GM18861 (cell line): ENCODE measurements at regions not wholly inside any gene's neighbourhood (a gene's known extent, or its start where the extent isn't known, plus 50 kb on each side); places are given as distances from the start of the nearest gene placed in this dataset.
"Not testable (repeated sequence)": the region's sequence is repeated elsewhere in the genome, so short reads cannot be mapped to it uniquely, and the experiment has no call there.

Experiments
- ATAC-seq: cut with Tn5 transposase; IDR thresholded peaks from one replicate; pipeline ENCODE4 v1.9.1; 2021; ENCODE audit not compliant: unreplicated experiment

GRCh38 chr10:107542607-107543006 lies 378.1 kb upstream of the SORCS1 start:
- no peak for ATAC-seq

- no peak for ATAC-seq
These were observed 377.5 kb upstream of the SORCS1 start for GRCh38 chr10:107542016-107542415.

GRCh38 chr10:107540981-107541380 lies 376.5 kb upstream of the SORCS1 start:
- ATAC-seq, result no peak

GRCh38 chr10:107529350-107529749 lies 364.8 kb upstream of the SORCS1 start:
- no peak for ATAC-seq

- no peak for ATAC-seq
These were observed 355.8 kb upstream of the SORCS1 start for GRCh38 chr10:107520348-107520747.

- ATAC-seq, result no peak
These were observed 353.3 kb upstream of the SORCS1 start for GRCh38 chr10:107517811-107518210.

GRCh38 chr10:107516349-107516748 lies 351.8 kb upstream of the SORCS1 start:
- no peak for ATAC-seq

GRCh38 chr10:107504011-107504410 lies 339.5 kb upstream of the SORCS1 start:
- ATAC-seq, result not testable (repeated sequence)

GRCh38 chr10:107502229-107502985 lies 337.9 kb upstream of the SORCS1 start:
- no peak for ATAC-seq

- no peak for ATAC-seq
These were observed 334.5 kb upstream of the SORCS1 start for GRCh38 chr10:107498983-107499382.

- ATAC-seq, result no peak
These were observed 332.5 kb upstream of the SORCS1 start for GRCh38 chr10:107497024-107497423.

- no peak for ATAC-seq
These were observed 332.1 kb upstream of the SORCS1 start for GRCh38 chr10:107496594-107496993.

- no peak for ATAC-seq
These were observed 327.9 kb upstream of the SORCS1 start for GRCh38 chr10:107492389-107492788.

GRCh38 chr10:107490389-107490788 lies 325.9 kb upstream of the SORCS1 start:
- no peak for ATAC-seq

GRCh38 chr10:107487284-107487683 lies 322.8 kb upstream of the SORCS1 start:
- ATAC-seq, result no peak

GRCh38 chr10:107485019-107485418 lies 320.5 kb upstream of the SORCS1 start:
- ATAC-seq, result no peak

GRCh38 chr10:107481881-107482280 lies 317.4 kb upstream of the SORCS1 start:
- no peak for ATAC-seq

- ATAC-seq, result no peak
These were observed 316.7 kb upstream of the SORCS1 start for GRCh38 chr10:107481224-107481623.

GRCh38 chr10:107480781-107481180 lies 316.3 kb upstream of the SORCS1 start:
- ATAC-seq, result no peak

- peak; percentile 54 for ATAC-seq
These were observed 312.8 kb upstream of the SORCS1 start for GRCh38 chr10:107477266-107477665.

GRCh38 chr10:107476408-107476807 lies 311.9 kb upstream of the SORCS1 start:
- no peak for ATAC-seq

GRCh38 chr10:107474650-107475049 lies 310.1 kb upstream of the SORCS1 start:
- ATAC-seq, result no peak

GRCh38 chr10:107473225-107473624 lies 308.7 kb upstream of the SORCS1 start:
- no peak for ATAC-seq
